HUDEP-2 (cell line): ENCODE measurements at regions not wholly inside any gene's neighbourhood (a gene's known extent, or its start where the extent isn't known, plus 50 kb on each side); places are given as distances from the start of the nearest gene placed in this dataset.

Source experiments
- DNase-seq, 76 experiments: peaks; one replicate each; lab custom pipeline; 2025; ENCODE audit not compliant: unreplicated experiment in 76 of 76; lab: John Stamatoyannopoulos, UW

DNA sequence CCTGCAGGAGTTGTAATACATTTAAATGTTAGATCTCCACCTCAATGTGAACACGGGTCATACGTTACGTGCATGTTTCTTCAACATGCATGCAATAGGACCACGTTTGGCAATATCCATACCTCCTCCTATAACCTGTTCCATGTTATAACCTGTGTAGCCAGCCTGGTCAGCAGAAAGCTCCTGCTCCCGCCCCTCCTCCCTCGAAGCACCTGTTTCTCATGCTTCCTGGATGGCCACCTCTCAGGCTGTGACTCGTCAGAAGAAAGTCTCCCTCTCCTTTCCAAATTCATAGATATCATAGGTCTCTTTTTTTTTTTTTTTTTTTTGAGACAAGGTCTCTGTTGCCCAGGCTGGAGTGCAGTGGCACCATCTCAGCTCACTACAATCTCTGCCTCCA, 96.5 kb downstream of the HMX1 start:
- no peak for DNase-seq

DNA sequence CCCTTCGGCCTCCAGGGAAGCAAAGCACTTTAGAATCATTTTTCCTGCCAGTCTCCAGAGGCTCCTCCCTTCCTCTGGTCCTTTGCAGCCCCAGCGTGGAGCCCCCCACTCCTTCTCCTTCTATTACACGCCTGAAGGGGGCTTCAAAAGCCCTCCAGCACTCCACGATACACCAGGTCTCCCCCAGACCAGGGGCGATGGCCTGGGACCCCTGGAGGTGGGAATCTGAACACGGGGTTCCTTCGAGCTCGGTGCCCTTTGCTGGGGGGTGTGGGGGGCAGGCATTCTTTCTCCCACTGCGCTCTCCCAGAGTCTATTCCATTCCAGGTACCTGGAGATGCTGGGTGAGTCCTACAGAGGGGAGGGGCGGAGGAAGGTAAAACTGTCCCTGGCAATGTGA, 97.6 kb downstream of the HMX1 start:
- DNase-seq = no peak

DNA sequence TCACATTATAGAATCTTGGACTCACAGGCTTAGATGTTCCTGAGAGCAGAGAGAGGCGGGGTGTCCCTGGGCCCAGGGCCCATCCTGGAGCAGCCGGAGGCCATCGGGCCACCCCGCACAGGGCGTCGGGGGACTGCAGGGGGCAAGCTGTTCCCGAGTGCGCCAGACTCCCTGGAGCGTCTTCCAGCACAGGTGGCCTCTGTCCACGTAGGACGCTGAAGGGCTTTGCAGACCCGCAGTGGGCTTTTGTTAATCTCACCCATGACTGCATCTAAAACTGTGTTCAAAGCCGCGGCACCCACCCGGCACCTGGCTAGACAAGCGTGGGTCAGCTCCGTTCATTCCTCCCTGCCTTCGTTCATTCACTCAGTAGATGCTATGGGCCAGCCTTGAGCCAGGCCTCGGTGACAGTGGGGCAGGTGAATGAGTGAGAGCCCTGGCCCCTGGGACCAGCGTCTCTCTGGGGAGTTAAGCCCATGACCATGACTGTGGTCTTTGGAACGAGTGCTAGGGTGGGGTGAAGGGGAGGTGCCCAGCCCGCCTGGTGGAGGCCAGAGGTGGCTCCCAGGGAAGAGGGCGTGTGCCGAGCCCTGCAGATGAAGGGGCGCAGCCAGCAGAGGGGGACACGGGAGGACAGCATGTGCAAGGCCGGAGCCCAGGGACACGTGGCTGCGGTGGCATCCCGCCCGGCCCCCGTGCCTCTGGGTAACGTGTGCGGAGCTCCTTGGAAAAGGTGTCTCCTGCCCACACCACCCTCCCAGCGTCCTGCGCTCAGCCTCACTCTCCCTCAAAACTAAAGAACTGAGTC, 98.3 kb downstream of the HMX1 start:
- DNase-seq = no peak

DNA sequence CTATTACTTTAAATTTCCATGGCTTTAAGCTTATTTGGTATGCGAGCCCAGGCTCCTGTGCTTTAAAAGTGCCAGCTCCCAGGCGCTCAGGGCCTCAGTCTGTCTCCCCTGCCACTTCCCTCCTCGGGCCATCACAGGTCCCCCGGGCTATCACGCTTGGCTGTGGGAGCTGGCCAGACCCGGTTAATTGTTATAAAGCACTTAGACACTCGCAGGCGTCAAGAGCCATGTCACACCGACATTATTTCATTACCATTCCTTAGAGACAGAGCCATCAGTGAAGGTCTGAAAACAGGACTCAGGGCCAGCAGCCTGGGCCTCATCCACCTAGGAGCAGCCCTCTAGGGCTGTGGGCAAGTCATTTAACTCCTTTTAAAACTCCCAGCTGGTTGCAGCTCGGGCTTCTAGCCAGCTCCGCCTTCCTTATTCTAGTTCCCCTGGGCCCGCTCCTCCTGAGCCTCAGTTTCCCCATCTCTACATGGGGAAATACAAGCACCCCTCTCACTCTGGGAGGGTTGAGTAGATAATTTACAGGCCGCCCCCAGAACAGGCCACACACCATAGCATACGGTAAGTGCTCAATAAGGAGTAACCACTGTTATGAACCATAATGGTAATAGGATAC, 99.0 kb downstream of the HMX1 start:
- DNase-seq = no peak

DNA sequence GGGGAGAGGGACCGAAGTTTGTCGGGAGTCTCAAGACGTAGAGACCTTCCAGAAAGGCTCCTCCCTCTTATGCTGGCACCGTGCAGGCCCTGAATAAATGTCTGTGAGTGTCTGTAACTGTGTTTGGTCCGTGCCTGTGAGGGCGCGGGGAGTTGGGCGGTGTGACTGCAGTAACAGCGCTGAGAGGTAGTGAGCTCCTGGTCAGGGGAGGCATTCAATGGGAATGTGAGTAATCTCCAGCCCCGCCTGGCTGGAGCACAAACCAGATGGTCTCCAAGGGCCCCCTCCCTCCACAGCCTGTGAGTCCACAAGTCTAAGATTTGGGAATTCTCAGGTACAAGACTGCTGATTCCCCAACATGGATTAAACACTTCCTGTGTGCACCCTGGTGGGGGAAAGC, 100.0 kb downstream of the HMX1 start:
- no peak for DNase-seq

DNA sequence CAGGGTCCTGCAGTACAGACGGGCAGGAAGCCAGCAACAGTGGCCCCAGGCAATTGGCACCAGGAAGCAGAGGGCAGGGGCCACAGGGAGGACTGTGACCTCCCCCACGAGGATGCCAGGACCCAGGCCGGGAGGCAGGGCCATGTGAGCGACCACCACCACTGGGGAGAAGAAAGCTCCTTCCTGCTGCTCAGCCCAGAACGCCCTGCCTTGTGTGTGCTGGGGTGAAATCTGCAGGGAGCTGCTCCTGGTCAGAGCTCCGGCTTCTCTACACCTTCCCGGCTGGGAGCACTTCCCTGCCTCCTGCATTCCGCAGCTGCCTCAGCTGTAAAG, 100.4 kb downstream of the HMX1 start:
- DNase-seq = no peak

DNA sequence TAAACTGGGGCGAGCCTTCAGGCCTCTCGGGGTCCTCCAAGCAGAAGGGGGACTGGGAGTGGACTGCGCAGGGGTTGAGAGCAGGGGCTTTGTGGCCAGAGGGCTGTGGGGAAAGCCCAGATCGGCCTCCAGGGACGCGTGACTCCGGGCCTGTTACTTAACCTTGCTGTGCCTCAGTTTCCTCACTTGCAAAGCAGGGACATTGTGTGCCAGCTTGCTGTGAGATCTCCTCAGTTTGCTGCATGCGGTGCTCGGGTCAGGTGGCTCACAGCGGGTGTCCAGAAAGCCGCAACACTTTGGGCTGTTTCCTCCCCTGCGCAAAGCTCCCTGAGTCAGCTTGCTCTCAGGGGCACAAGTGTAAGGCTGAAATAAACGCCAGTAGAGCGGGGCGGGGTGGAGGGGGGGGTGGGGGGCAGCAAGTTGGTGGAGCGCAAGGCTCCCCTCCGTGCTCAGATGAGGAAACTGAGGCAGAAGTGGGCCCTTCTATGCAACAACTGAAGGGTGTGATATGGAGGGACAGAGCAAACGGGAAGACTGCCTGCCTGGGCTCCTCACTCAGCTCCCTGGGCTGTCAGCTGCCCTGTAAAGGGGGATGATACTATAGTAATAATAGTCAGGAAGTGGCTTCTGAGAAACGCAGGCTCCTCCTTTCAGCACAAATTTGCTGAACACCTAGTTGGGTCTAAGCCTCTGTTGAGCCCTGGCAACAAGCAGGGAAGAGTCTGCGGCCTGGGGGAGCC, 101.0 kb downstream of the HMX1 start:
- no peak for DNase-seq

DNA sequence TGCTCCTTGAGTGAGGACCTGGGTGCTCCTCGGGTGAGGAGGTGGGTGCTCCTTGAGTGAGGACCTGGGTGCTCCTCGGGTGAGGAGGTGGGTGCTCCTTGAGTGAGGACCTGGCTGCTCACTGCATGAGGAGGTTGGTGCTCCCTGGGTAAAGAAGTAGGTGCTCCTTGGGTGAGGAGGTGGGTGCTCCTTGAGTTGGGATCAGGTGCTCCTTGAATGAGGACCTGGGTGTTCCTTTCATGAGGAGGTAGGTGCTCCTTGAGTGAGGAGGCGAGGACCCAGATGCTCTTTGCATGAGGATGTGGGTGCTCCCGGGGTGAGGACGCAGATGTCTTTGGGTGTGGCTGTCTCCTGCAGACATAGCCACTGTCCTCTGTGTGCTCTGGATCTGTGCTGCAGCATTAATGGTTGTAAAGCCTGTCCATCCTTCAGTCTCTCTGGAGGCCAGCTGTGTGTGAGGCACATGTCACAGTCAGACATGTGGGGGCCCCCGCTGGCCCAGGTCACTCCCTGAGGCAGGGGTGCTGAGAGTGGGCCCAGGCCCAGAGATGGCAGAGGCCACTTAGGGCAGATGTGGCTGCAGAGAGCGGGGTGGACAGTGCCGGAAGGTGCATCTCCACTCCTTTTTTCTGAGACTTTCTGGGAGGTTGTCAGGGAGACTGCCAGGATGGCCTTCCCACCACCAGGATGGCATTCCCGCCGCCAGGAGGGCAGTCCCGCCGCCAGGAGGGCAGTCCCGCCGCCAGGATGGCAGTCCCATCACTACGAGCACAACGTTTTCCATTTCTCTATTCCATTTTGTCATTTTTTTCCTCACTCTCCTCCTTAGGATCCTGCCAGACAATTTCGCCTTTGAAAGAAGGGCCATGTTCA, 101.8 kb downstream of the HMX1 start:
- no peak for DNase-seq

DNA sequence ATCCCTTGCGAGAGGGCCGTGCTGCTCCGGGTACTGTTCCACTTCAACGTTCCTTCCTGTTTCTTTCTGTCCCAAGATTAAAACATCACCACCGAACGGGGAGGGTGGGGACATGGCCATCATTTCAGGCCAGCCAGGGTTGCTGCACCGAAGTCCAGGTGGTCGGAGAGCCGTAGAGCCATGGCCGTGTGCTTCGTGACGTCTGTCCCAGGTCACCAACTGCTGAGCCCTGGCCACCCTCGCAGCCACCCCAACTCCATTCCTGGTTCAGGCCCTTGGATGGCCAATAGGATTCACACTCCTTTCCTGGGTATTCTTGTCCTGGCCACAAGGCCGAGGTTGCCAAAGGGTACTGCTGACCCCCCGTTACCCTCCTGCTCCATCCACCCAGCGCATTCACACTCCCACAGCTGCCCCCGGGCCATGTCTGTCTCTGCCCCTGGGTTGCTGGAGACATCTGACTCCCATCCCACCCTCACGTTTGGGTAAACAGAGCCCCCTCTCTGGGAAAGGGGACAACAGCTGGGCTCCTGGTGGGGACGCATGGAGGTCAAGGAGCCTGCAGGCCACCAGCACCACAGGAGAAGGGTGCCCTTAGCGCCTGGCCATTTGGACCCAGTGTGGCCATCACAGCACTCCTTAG, 103.2 kb downstream of the HMX1 start:
- no peak for DNase-seq

DNA sequence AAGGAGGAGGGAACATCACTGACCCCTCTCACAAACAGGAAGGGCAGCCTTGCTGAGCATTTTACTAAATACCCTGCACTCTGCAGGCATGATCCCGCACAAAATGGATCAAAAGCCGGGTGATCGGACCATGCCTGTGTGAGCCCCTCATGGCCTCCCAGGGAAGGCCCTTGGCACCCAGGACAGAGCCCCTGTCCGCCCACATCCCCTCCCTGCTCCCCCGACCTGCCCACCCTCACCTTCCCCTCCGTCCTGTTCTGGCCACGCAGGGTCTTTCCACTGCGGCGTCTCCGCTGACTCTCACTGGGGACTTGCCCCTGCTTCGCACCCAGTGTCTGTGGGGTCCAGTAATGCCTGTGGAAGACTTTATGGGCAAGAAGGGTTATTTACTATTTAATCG, 105.0 kb downstream of the HMX1 start:
- DNase-seq = no peak

DNA sequence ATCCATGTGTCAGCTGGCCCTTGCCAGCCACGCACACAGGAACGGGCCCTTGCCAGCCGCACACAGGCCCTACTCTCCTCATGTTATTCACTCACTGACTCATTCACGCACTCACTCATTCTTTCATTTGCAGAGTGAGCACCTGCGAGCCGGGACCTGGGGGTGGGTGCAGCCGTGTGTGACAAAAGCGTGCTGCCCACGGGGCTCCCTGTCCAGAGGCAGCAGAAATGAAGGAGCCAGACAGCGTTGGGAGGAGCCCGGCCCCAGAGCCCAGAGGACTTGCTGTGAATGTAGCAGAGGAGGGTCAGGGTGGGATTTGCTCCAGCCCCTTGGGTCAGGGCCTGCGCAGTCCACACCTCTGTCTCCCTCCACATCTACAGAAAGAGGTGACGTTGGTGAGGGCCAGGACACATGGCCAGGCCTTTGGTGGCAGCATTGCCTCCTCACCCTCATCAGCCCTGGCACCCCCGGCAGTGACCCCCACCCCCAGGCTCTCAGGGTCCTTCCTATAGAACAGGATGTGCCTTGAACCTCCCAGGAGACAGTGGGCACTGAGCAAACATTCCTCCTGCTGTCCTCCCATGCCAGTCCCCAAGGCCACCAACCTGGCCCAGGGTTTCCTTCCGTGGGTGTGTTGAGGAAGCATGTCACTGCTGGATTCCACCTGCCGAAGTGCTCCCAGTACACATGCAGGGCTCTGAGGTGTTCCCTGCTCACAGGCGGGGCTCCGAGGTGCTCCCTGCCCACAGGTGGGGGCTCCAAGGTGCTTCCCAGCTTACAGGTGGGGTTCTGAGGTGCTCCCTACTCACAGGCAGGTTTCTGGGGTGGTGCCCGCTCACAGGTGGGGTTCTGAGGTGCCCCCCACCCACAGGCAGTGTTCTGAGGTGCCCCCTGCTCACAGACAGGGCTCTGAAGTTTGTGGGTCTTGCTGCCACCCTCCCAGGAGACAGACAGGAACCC, 105.7 kb downstream of the HMX1 start:
- DNase-seq = no peak

DNA sequence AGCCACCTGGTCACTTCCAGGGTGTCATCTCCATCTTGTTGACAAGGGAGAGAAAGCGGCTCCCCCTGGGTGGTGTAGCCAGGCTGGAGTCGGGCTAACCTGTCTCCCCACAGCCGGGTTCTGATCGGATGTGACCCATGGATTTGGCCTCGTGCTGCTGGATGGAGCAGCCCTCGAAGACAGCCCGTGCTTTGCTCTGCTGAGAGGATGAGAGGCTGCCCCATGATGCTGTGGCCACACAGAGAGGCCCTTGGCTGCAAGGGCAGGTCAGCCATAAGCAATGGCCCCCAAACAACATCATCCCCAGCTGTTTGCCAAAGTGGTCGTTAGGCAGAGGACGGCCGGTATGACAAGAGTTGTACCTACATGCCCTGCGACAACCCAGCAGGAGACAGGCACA, 106.6 kb downstream of the HMX1 start:
- DNase-seq = no peak

DNA sequence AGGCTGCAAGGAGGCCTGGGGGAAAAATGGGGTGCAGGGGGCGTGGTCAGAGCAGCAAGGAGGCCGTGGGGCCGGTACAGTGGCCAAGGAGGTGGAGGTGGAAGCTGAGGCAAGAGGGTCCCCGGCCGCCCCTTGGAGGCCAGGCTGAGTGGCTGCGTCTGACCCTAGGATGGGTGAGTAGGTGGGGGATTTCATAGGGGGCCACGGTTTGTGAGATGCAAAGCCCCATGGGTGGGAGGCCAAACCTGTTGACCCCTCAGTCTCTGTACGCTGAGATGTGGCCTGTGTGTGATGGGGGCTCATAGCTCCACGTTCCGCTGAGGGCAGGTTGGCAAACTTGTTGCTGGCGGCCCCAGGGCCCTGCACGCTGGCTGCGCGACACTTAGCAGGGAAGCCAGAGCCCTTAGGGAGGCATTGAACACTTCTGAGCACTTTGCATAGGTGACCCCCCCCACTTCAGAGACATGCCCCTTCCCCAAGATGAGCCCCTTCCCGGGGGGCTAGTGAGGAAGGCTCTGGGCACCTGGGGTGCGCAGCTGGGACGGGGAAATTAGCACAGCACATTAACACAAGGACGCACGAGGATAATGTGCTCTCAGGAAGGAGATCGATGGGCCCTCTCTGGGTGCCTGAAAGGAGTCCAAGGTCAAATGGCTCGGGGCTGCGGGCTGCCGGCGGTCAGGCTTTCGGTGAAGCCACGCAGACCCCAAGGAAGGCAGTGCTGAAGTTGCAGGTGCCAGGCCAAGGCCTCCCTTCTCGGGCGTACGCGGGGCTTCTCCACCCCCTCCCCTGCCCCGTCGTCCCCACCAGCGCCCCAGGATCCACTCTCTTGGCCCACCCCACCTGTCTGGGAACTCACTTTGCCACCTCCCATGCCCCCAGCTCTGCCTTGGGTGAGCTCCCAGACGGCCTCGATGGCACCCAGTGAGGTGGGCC, 107.4 kb downstream of the HMX1 start:
- DNase-seq = no peak

DNA sequence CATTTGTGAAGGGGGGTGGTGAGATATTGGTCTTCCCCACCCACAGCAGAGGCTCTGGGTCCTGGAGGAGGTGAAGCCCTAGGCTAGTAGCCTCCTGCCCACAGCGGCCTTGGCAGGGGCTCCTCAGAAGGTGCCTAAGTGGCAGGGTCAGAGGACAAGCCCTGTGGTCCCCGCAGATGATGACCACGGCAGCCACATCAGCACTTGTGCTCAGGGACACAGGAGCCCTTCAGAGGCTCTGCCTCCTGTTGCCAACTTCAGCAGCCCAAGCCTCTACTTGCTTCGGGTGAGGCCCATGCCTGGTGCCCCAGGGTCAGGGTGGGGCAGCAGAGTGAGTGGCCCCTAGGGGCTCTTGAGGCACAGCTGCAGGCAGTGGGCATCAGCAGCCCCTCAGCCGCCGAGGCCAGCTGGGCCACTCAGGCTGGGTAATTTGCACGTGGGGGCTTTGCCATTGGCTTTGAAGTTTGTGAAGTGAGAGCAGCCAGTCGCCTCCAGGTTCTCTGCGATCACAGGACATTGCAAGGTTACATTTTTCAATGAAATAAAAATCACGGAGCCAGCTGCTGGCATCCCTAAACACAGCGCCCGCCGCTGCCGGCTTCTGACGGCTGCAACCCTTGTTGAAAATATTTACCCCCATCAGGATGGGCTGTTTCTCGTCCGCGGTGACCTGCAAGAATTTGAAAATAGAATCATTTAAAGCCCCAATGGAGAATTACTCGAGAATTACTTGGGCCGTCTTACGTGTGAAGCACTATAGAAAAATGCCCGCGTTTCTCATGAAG, 108.5 kb downstream of the HMX1 start:
- no peak for DNase-seq

DNA sequence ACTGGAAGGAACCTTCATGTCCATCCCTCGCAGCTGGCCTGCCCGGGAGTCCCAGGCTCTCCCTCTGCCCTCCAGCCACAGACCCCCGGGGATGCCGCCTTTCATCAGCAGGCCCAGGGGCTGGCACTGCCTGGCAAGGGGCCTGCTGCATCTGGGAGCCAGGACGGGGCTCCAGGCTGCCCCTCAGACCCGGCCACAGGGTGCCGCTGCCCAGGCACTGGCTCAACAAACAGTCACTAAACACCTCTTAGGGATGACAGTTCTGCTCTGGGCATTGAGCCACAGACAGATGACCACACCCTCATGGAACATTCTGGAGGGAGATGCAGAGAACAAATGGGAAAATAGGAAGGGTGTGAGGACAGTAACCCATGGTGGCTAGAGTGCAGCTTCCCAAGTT, 109.3 kb downstream of the HMX1 start:
- no peak for DNase-seq

DNA sequence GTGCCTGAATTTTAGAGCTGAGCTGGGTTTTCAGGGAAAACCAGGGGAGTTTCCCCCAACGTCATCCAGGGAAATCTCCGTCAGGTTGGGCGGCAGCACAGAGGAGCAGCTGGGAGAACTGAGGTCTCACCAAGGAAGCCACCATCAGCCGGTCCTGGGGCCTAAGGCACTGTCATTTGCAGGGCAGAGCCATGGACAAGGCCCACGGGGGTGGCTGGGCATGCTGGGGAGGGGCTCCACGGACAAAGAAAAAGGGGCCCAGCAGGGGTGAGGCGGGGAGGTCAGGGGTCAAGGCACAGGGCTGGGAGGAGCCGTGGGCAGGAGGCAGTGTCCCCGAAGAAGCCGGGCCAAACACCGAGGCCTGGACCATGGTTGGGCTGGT, 109.8 kb downstream of the HMX1 start:
- DNase-seq = no peak

DNA sequence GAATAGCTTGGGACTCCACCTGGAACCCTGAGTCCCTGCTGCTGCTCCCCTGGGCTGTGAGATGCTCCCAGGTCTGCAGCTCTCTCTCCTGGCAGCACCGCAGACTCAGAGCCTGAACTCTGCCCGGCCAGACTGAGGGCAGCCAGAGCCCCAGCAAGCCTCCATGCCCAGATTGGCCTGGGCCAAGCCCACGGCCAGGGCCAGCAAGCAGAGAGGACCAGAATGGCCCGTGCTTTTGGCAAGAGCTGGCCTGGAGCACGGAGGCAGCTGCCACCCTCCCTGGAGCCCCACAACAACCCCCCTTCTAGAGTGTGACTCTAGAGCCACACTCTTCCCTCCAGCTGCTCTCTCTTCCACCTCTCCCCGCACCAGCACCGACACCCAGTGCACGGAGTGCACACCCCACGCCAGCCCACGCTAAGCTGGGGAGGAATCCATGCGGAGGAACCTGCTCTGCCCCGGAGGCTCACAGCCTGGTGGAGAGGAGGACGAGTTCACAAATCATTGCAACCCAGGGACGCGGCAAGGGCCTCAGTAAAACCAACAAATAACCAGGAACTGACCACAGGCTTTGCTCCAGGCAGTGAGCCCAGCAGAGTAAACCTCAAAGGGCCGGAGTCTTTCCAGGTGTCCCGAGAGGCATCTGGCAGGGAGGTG, 110.3 kb downstream of the HMX1 start:
- DNase-seq = no peak
